Muscle of back (tissue), 3 donors: ENCODE measurements at regions not wholly inside any gene's neighbourhood (a gene's known extent, or its start where the extent isn't known, plus 50 kb on each side); places are given as distances from the start of the nearest gene placed in this dataset.

Experiments used
- DNase-seq, 3 donors: peaks; one replicate each; pipeline versions ENCODE4 v3.0.0 to v3.0.0-alpha.2; 2013

- DNase-seq, result no peak
Measured at GRCh38 chr2:238685713-238686112, 162.2 kb upstream of the TWIST2 start.

GRCh38 chr2:238686223-238686622, 161.7 kb upstream of the TWIST2 start:
- DNase-seq, result no peak

GRCh38 chr2:238688193-238689153, 159.4 kb upstream of the TWIST2 start:
- peak; percentile 36 to 75 (median 52) for DNase-seq

- no peak for DNase-seq
Measured at GRCh38 chr2:238689331-238689730, 158.6 kb upstream of the TWIST2 start.

- DNase-seq, result no peak
Measured at GRCh38 chr2:238689871-238690389, 158.0 kb upstream of the TWIST2 start.

- no peak for DNase-seq
Measured at GRCh38 chr2:238690511-238690910, 157.4 kb upstream of the TWIST2 start.

- DNase-seq, result no peak
Measured at GRCh38 chr2:238691596-238692491, 156.0 kb upstream of the TWIST2 start.

- DNase-seq, result no peak
Measured at GRCh38 chr2:238692562-238692961, 155.3 kb upstream of the TWIST2 start.

- DNase-seq, result no peak
Measured at GRCh38 chr2:238693337-238694093, 154.4 kb upstream of the TWIST2 start.

GRCh38 chr2:238694136-238694755, 153.6 kb upstream of the TWIST2 start:
- no peak for DNase-seq

GRCh38 chr2:238694922-238695321, 153.0 kb upstream of the TWIST2 start:
- no peak for DNase-seq

- DNase-seq, result peak; percentile 42 to 77 (median 48)
Measured at GRCh38 chr2:238695538-238695937, 152.3 kb upstream of the TWIST2 start.

- DNase-seq, result no peak
Measured at GRCh38 chr2:238696331-238696730, 151.6 kb upstream of the TWIST2 start.

- no peak for DNase-seq
Measured at GRCh38 chr2:238696786-238697185, 151.1 kb upstream of the TWIST2 start.

GRCh38 chr2:238697193-238698071, 150.5 kb upstream of the TWIST2 start:
- DNase-seq, result no peak

GRCh38 chr2:238698072-238698352, 149.9 kb upstream of the TWIST2 start:
- peak in 2 of 3 donors; percentile 33 to 49 for DNase-seq

GRCh38 chr2:238698451-238699306, 149.2 kb upstream of the TWIST2 start:
- no peak for DNase-seq

- DNase-seq, result no peak
Measured at GRCh38 chr2:238699307-238700116, 148.4 kb upstream of the TWIST2 start.
